ENCODE measurements at regions not wholly inside any gene's neighbourhood (a gene's known extent, or its start where the extent isn't known, plus 50 kb on each side); places are given as distances from the start of the nearest gene placed in this dataset.
"Not testable (repeated sequence)": the region's sequence is repeated elsewhere in the genome, so short reads cannot be mapped to it uniquely, and the experiment has no call there.

DNA sequence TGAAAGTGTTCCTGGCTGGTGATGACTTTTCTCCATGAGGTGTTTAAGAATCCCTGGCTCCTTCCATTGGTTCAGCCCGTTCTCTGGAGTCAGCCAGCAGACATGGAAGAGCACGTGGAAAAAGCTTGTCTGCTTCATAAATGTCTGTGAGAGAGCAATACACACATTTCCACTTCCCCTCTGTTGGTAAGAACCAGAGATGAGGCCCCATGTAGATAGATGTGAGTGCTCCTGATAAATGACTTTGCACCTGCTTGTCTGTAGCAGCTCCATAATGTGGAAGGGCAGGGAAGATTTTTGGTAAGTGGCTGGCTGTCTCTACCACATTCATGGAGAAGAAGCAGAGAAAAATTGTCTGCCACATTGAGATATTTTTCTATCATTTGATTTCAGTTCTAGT, 325.8 kb downstream of the LMO7 start:
- H3K4me3 ChIP-seq (ENCODE audit: low read depth, poor library complexity, severe bottlenecking), result no peak overlapping the region
- DNase-seq (ENCODE audit: low spot score in 2 of 2), result no peak
- intact Hi-C loops (cut with DNase I; ENCODE audit: low total_unique reads), result no loop called here
- TF ChIP-seq CTCF (IDR thresholded peaks at IDR 0.05), result no peak
- TF ChIP-seq POLR2A (IDR thresholded peaks at IDR 0.05), result no peak
- 64 to 71% methylated on average over 2 of the region's 2 CpGs for WGBS, 2 donors

DNA sequence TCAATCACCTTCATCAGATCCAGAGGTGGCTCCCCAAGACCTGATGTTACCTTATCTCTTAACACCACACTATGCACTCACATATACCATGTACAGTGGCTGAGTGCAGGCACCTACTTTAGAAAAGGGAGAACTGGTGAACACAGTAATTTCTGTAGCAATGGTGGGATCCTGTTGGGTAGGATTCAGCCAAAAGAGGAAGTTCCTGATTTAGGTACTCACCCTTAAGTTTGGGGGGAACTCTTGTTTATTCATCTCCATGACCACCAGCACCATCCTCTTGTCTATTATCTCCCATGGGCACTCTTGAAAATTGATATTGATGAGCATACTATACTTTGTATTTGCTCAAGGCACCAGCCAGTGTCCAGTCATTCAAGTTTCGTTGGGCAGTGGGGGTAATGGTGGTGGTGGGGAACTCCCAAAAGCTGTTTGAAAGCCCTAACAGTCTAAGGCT, 324.4 kb downstream of the LMO7 start:
- intact Hi-C loops (cut with DNase I; ENCODE audit: low total_unique reads), result no loop called here
- DNase-seq (ENCODE audit: low spot score in 2 of 2), result no peak
- TF ChIP-seq CTCF (IDR thresholded peaks at IDR 0.05) (no peak), POLR2A (IDR thresholded peaks at IDR 0.05) (no peak)

DNA sequence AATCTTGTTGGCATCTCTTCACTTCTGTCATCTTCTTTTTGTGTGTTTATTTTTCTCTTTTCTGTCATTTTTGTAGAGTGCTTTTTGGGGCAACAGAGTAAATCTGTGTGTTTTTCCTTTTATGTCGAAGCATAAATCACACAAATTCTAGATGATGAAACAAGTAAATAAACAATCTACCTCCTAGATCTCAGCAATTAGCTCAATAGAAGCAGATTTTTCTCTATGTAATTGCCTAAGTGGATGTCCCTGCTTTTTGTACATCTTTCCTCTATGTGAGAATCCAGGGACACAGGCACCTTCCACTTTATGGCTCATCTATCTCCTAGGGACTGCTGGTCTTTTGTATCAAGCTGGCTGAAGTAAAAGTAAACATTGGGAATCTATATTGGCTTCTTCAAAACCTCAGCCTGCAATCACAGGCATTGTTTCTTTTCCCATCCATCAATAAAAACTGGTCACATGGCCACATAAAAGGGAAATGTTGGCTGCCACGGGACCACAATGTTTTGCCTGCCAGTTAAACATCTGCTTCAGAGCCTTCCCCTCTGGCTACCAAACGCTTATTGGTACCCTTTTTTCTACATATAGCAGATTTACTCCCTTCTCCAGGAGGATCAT, 323.8 kb downstream of the LMO7 start:
- WGBS, 2 donors, result 33 to 38% methylated on average over 3 of the region's 3 CpGs
- TF ChIP-seq POLR2A (IDR thresholded peaks at IDR 0.05), result no peak
- TF ChIP-seq CTCF (IDR thresholded peaks at IDR 0.05), result no peak
- H3K4me3 ChIP-seq (ENCODE audit: low read depth, poor library complexity, severe bottlenecking), result no peak overlapping the region
- intact Hi-C loops (cut with DNase I; ENCODE audit: low total_unique reads), result no loop called here
- no peak for DNase-seq (ENCODE audit: low spot score in 2 of 2)

More for the DNA sequence above, 324.4 kb downstream of the LMO7 start:
- 36 to 38% methylated on average over 1 of the region's 1 CpG for WGBS, 2 donors
- H3K4me3 ChIP-seq (ENCODE audit: low read depth, poor library complexity, severe bottlenecking), result no peak overlapping the region

DNA sequence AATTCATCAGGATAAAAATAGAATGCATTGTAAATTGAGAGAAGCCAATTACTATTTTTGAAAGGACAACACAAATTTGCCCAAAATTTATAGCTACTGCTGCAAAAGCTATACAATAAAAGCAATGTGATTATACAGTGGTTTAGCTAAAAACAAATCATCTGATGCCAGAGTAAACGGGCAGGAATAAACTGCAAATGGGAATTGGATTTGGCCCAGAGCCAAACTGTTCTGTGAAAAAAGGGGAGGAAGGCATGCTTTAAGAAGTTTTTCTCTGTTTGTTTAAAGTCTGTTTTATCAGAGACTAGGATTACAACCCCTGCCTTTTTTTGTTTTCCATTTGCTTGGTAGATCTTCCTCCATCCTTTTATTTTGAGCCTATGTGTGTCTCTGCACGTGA, 317.5 kb downstream of the LMO7 start:
- H3K4me3 ChIP-seq (ENCODE audit: low read depth, poor library complexity, severe bottlenecking); intact Hi-C loops (cut with DNase I; ENCODE audit: low total_unique reads); DNase-seq (ENCODE audit: low spot score in 2 of 2): not testable (repeated sequence)
- WGBS, 2 donors, result 49 to 57% methylated on average over 2 of the region's 2 CpGs

DNA sequence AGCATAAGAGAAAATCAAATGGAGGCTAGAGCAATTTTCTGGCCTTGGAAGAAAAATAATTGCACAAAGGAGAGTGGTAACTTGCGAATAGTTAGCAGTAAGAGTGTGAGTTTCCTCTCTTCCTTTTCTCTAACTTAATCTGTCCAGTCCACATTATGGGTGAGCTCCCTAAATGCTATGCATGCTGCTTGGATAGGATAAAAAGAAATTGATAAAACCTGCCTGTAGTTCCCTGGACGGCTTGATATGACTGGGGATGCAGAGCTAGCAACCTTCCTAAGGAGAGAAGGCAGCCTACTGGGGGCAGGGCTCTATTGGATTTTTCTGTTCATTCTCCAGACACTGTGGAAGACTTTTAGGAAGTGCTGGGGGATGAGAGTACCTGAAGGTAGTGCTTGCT, 311.3 kb downstream of the LMO7 start:
- DNase-seq (ENCODE audit: low spot score in 2 of 2), result no peak
- intact Hi-C loops (cut with DNase I; ENCODE audit: low total_unique reads), result no loop called here

More for the DNA sequence above, 311.3 kb downstream of the LMO7 start:
- H3K4me3 ChIP-seq (ENCODE audit: low read depth, poor library complexity, severe bottlenecking), result no peak overlapping the region
- TF ChIP-seq POLR2A (IDR thresholded peaks at IDR 0.05), result no peak
- TF ChIP-seq CTCF (IDR thresholded peaks at IDR 0.05), result no peak
- WGBS, 2 donors, result 89% methylated on average over 2 of the region's 2 CpGs
